ENCODE measurements at regions not wholly inside any gene's neighbourhood (a gene's known extent, or its start where the extent isn't known, plus 50 kb on each side); places are given as distances from the start of the nearest gene placed in this dataset.

- TF ChIP-seq, protein P1, sequence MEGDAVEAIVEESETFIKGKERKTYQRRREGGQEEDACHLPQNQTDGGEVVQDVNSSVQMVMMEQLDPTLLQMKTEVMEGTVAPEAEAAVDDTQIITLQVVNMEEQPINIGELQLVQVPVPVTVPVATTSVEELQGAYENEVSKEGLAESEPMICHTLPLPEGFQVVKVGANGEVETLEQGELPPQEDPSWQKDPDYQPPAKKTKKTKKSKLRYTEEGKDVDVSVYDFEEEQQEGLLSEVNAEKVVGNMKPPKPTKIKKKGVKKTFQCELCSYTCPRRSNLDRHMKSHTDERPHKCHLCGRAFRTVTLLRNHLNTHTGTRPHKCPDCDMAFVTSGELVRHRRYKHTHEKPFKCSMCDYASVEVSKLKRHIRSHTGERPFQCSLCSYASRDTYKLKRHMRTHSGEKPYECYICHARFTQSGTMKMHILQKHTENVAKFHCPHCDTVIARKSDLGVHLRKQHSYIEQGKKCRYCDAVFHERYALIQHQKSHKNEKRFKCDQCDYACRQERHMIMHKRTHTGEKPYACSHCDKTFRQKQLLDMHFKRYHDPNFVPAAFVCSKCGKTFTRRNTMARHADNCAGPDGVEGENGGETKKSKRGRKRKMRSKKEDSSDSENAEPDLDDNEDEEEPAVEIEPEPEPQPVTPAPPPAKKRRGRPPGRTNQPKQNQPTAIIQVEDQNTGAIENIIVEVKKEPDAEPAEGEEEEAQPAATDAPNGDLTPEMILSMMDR (IDR thresholded peaks at IDR 0.05), result no peak
- TF ChIP-seq POLR2A (IDR thresholded peaks at IDR 0.05), result no peak
These were observed 247.9 kb downstream of the PRELID2 start for GRCh38 chr5:145587308-145587672.

All from heart left ventricle (tissue), 13 donors.